Left ventricle myocardium inferior (tissue), 1 donor: ENCODE measurements at regions not wholly inside any gene's neighbourhood (a gene's known extent, or its start where the extent isn't known, plus 50 kb on each side); places are given as distances from the start of the nearest gene placed in this dataset.
A peak's percentile ranks its signal among the peaks of the same experiment; 100 is the strongest.

ENCODE experiments used
- DNase-seq: peaks from one replicate; pipeline ENCODE4 v3.0.0-alpha.2; 2020
- H3K27ac ChIP-seq: fragments of 200-600 bp; replicated peaks from 2 replicates; pipeline ENCODE4 v1.8.0; 2021
- H3K27me3 ChIP-seq: fragments of 200-600 bp; 2 replicates; pipeline ENCODE4 v1.8.0; 2021; ENCODE audit warnings: low read depth
- H3K36me3 ChIP-seq: fragments of 200-600 bp; 2 replicates; pipeline ENCODE4 v1.8.0; 2021
- H3K4me1 ChIP-seq: fragments of 200-600 bp; 2 replicates; pipeline ENCODE4 v1.8.0; 2021
- H3K4me3 ChIP-seq: fragments of 200-600 bp; 2 replicates; pipeline ENCODE4 v1.8.0; 2021; ENCODE audit warnings: mild to moderate bottlenecking, moderate library complexity
- H3K9me3 ChIP-seq: fragments of 200-600 bp; replicated peaks from 2 replicates; pipeline ENCODE4 v1.8.0; 2021
- CTCF ChIP-seq: fragments of 200-600 bp; IDR thresholded peaks from 2 replicates; pipeline ENCODE4 v1.8.0; 2021; ENCODE audit warnings: antibody characterized with exemption, mild to moderate bottlenecking, borderline replicate concordance
- intact Hi-C: fragments of 100-400 bp; cut with micrococcal nuclease; formaldehyde crosslinking; loops from one replicate; pipeline ENCODE4 v1.11.0; 2022
- donor health status: DM: no; HTN: yes; CAD: no; lungs with severe emphysema.

- intact Hi-C loops = no loop called here
- TF ChIP-seq CTCF = no peak
- no peaks in the 10 kb centered on the region for H3K27me3 ChIP-seq
- H3K27ac ChIP-seq = no peak overlapping the region
- DNase-seq = no peak
- H3K4me3 ChIP-seq = no peak overlapping the region
- no peaks in the 10 kb centered on the region for H3K9me3 ChIP-seq
- peaks cover 38% of the 10 kb centered on the region for H3K36me3 ChIP-seq
- no peaks in the 10 kb centered on the region for H3K4me1 ChIP-seq
Observed at GRCh38 chr1:77632216-77632615, 50.2 kb downstream of the ZZZ3 start.

- H3K9me3 ChIP-seq = no peaks in the 10 kb centered on the region
- H3K36me3 ChIP-seq = peaks cover 39% of the 10 kb centered on the region
- H3K4me3 ChIP-seq = no peak overlapping the region
- intact Hi-C loops = no loop called here
- no peaks in the 10 kb centered on the region for H3K27me3 ChIP-seq
- TF ChIP-seq CTCF = no peak
- no peak overlapping the region for H3K27ac ChIP-seq
- H3K4me1 ChIP-seq = no peaks in the 10 kb centered on the region
- no peak for DNase-seq
Observed at GRCh38 chr1:77631751-77632150, 50.7 kb downstream of the ZZZ3 start.

- no peak for TF ChIP-seq CTCF
- intact Hi-C loops = no loop called here
- Histone ChIP-seq H3K4me1 (no peaks in the 10 kb centered on the region), H3K4me3 (no peak overlapping the region), H3K36me3 (peaks cover 44% of the 10 kb centered on the region), H3K27ac (no peak overlapping the region), H3K27me3 (no peaks in the 10 kb centered on the region), H3K9me3 (no peaks in the 10 kb centered on the region)
- no peak for DNase-seq
Observed at GRCh38 chr1:77631302-77631701, 51.2 kb downstream of the ZZZ3 start.

GRCh38 chr1:77627978-77628570, 54.4 kb downstream of the ZZZ3 start:
- H3K4me3 ChIP-seq = no peak overlapping the region
- no peaks in the 10 kb centered on the region for H3K27me3 ChIP-seq
- peaks cover 55% of the 10 kb centered on the region for H3K36me3 ChIP-seq
- intact Hi-C loops = no loop called here
- no peaks in the 10 kb centered on the region for H3K9me3 ChIP-seq
- H3K4me1 ChIP-seq = peaks cover 18% of the 10 kb centered on the region
- H3K27ac ChIP-seq = no peak overlapping the region
- no peak for DNase-seq
- no peak for TF ChIP-seq CTCF

GRCh38 chr1:77625250-77625649, 57.2 kb downstream of the ZZZ3 start:
- intact Hi-C loops = no loop called here
- Histone ChIP-seq H3K4me1 (peaks cover 21% of the 10 kb centered on the region), H3K36me3 (peaks cover 38% of the 10 kb centered on the region), H3K9me3 (no peaks in the 10 kb centered on the region), H3K27me3 (no peaks in the 10 kb centered on the region), H3K27ac (peak overlapping the region; percentile 66), H3K4me3 (no peak overlapping the region)
- DNase-seq = no peak
- TF ChIP-seq CTCF = no peak
